ENCODE measurements at regions not wholly inside any gene's neighbourhood (a gene's known extent, or its start where the extent isn't known, plus 50 kb on each side); places are given as distances from the start of the nearest gene placed in this dataset.

DNA sequence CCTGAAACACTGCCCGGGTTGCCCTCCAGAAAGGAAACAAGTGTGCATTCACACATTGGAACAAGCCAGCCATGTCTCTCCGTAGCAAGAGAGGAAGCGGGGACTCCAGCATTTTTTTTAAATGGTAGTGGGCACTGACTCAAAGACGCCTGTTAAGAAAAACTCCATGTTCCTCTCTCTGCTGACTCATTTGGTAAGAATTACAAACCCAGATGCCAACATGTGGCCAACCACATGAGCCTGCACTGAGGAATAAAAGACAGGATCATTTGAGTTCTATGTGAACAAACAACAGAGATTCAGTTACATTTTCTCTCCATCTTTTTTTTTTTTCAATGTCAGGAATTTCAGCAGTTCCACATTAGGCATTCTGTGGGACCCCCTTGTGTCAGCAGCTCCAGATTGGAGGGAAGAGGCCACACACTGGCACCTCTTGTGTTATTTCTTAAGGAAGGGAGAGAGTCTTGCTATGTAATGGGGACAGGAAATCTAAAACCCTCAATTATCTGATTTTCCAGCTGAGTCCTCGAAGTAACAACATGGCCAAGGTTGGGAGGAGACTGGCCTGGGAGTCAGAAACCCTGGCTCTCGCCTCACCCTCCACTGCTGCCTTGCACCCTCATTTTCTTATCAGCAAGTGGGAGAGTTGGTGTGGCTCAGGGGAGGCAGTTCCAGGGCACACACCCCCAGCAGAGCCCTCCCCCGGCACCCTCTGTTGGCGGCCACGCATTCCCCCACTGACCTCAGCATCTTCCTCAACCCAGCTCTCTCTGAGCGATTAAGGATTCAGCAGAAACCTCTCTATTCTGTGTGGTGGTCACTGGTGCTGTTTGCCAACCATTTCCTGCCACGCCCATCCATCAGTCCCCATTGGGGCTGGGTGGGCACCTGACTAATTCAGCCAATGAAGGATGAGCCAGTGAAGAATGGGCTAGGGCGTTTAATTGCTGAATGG lies 173.0 kb downstream of the FOXL1 start:
- H2AFZ ChIP-seq, result no peak overlapping the region
- H3K4me2 ChIP-seq (ENCODE audit: low read length), result no peak overlapping the region
- no peaks in the 10 kb centered on the region for H3K4me1 ChIP-seq
- no peaks in the 10 kb centered on the region for H3K36me3 ChIP-seq (ENCODE audit: control insufficient read depth, insufficient read depth, low read length)
- H3K27ac ChIP-seq, result no peak overlapping the region
- H3K79me2 ChIP-seq, result no peaks in the 10 kb centered on the region
- H3K27me3 ChIP-seq (ENCODE audit: control insufficient read depth, insufficient read depth, low read length), result no peaks in the 10 kb centered on the region
- H3K9me3 ChIP-seq (ENCODE audit: control insufficient read depth, low read length), result no peaks in the 10 kb centered on the region
- no peak overlapping the region for H3K4me3 ChIP-seq (ENCODE audit: low read depth, low read length)
- H3K9ac ChIP-seq, result no peak overlapping the region
- TF ChIP-seq, protein P1, sequence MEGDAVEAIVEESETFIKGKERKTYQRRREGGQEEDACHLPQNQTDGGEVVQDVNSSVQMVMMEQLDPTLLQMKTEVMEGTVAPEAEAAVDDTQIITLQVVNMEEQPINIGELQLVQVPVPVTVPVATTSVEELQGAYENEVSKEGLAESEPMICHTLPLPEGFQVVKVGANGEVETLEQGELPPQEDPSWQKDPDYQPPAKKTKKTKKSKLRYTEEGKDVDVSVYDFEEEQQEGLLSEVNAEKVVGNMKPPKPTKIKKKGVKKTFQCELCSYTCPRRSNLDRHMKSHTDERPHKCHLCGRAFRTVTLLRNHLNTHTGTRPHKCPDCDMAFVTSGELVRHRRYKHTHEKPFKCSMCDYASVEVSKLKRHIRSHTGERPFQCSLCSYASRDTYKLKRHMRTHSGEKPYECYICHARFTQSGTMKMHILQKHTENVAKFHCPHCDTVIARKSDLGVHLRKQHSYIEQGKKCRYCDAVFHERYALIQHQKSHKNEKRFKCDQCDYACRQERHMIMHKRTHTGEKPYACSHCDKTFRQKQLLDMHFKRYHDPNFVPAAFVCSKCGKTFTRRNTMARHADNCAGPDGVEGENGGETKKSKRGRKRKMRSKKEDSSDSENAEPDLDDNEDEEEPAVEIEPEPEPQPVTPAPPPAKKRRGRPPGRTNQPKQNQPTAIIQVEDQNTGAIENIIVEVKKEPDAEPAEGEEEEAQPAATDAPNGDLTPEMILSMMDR (IDR thresholded peaks at IDR 0.05), result no peak

DNA sequence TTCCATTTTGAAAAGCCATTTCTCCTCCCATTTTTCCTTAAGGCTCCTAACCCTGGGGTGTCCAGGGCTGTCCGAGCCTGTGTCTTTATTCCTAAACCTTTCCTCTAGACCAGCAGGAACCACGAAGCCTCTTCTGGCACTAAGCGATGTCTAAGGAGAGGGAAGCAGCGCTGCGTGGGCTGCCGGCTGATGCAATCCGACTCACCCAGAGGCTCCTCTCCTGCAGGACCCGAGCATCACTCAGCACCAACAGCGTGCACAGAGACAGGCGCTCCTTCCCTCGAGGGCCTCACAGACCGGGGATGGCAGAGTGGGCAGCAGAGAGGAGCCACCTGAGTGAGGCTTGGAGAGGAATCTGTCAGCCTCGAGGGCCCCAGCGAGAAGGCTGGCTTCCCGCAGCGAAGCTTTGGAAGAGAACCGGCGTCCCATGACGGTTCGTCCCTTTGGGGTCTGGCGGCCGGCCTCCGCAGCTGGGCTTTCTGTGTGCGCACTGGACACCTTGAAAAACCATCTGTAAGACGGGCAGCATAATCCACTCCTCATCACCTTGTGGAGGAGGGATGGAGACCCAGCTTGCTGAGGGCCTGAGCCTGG lies 174.3 kb downstream of the FOXL1 start:
- Histone ChIP-seq H3K79me2 (no peaks in the 10 kb centered on the region), H3K36me3 (ENCODE audit: control insufficient read depth, insufficient read depth, low read length) (no peaks in the 10 kb centered on the region), H3K27me3 (ENCODE audit: control insufficient read depth, insufficient read depth, low read length) (no peaks in the 10 kb centered on the region), H3K27ac (no peak overlapping the region), H2AFZ (no peak overlapping the region), H3K9ac (no peak overlapping the region), H3K9me3 (ENCODE audit: control insufficient read depth, low read length) (no peaks in the 10 kb centered on the region), H3K4me1 (no peaks in the 10 kb centered on the region), H3K4me3 (ENCODE audit: low read depth, low read length) (no peak overlapping the region), H3K4me2 (ENCODE audit: low read length) (no peak overlapping the region)
- TF ChIP-seq, protein P1 (IDR thresholded peaks at IDR 0.05), result no peak

DNA sequence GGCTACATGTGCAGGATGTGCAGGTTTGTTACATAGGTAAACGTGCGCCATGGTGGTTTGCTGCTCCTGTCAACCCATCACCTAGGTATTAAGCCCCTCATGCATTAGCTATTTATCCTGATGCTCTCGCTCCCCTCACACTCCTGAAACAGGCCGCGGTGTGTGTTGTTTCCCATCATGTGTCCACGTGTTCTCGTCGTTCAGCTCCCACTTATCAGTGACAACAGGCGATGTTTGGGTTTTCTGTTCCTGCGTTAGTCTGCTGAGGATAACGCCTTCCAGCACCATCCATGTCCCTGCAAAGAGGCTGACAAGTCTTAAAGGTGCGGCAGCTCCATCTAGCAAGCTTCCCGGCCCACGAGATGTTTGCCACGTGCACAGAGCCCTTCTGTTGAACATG lies 175.1 kb downstream of the FOXL1 start:
- Histone ChIP-seq H3K4me3 (ENCODE audit: low read depth, low read length) (no peak overlapping the region), H3K36me3 (ENCODE audit: control insufficient read depth, insufficient read depth, low read length) (no peaks in the 10 kb centered on the region)
- TF ChIP-seq, protein P1 (IDR thresholded peaks at IDR 0.05), result no peak

DNA sequence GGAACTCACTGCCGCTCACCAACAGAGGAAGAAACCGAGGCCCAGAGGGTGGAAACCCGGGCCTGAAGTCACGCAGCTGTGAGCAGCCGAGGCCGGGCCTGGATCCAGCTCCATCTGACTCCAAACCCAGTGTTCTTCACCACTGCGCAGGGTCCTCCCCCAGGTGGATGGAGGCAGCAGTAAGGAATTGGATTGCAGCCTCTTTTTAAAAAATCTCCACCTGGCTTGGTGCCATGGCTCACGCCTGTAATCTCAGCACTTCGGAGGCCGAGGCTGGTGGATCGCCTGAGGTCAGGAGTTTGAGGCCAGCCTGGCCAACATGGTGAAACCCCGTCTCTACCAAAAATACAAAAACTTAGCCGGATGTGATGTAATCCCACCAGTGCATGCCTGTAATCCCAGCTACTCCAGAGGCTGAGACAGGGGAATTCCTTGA lies 177.2 kb downstream of the FOXL1 start:
- Histone ChIP-seq H3K27me3 (ENCODE audit: control insufficient read depth, insufficient read depth, low read length) (peaks cover 6% of the 10 kb centered on the region), H3K4me2 (ENCODE audit: low read length) (no peak overlapping the region), H3K27ac (no peak overlapping the region), H3K79me2 (no peaks in the 10 kb centered on the region), H3K36me3 (ENCODE audit: control insufficient read depth, insufficient read depth, low read length) (no peaks in the 10 kb centered on the region), H3K4me3 (ENCODE audit: low read depth, low read length) (no peak overlapping the region), H3K9me3 (ENCODE audit: control insufficient read depth, low read length) (no peaks in the 10 kb centered on the region), H2AFZ (no peak overlapping the region), H3K9ac (no peak overlapping the region), H3K4me1 (no peaks in the 10 kb centered on the region)
- TF ChIP-seq, protein P1 (IDR thresholded peaks at IDR 0.05), result no peak

More for the DNA sequence above, 175.1 kb downstream of the FOXL1 start:
- no peaks in the 10 kb centered on the region for H3K79me2 ChIP-seq
- H3K4me1 ChIP-seq, result no peaks in the 10 kb centered on the region
- no peak overlapping the region for H3K9ac ChIP-seq
- H3K9me3 ChIP-seq (ENCODE audit: control insufficient read depth, low read length), result no peaks in the 10 kb centered on the region
- H3K4me2 ChIP-seq (ENCODE audit: low read length), result no peak overlapping the region
- no peak overlapping the region for H3K27ac ChIP-seq
- H2AFZ ChIP-seq, result no peak overlapping the region
- no peaks in the 10 kb centered on the region for H3K27me3 ChIP-seq (ENCODE audit: control insufficient read depth, insufficient read depth, low read length)
